ENCODE measurements at regions not wholly inside any gene's neighbourhood (a gene's known extent, or its start where the extent isn't known, plus 50 kb on each side); places are given as distances from the start of the nearest gene placed in this dataset.

GRCh38 chr19:30151081-30151480 is 209.0 kb downstream of the URI1 start:
- no peak overlapping the region for H3K4me3 ChIP-seq (ENCODE audit: control insufficient read depth, low read depth, low read length)
- DNase-seq (ENCODE audit: low read depth) = no peak
- TF ChIP-seq CTCF (IDR thresholded peaks at IDR 0.05; ENCODE audit: control insufficient read depth, insufficient read depth, low read depth, low read length, missing control alignments) = no peak

GRCh38 chr19:30152510-30153291 is 210.7 kb downstream of the URI1 start:
- H3K4me3 ChIP-seq (ENCODE audit: control insufficient read depth, low read depth, low read length) = no peak overlapping the region
- no peak for DNase-seq (ENCODE audit: low read depth)
- no peak for TF ChIP-seq CTCF (IDR thresholded peaks at IDR 0.05; ENCODE audit: control insufficient read depth, insufficient read depth, low read depth, low read length, missing control alignments)

- no peak for TF ChIP-seq CTCF (IDR thresholded peaks at IDR 0.05; ENCODE audit: control insufficient read depth, insufficient read depth, low read depth, low read length, missing control alignments)
- DNase-seq (ENCODE audit: low read depth) = no peak
- no peak overlapping the region for H3K4me3 ChIP-seq (ENCODE audit: control insufficient read depth, low read depth, low read length)
These were observed 211.5 kb downstream of the URI1 start for GRCh38 chr19:30153326-30154210.

- TF ChIP-seq CTCF (IDR thresholded peaks at IDR 0.05; ENCODE audit: control insufficient read depth, insufficient read depth, low read depth, low read length, missing control alignments) = no peak
- H3K4me3 ChIP-seq (ENCODE audit: control insufficient read depth, low read depth, low read length) = no peak overlapping the region
- DNase-seq (ENCODE audit: low read depth) = no peak
These were observed 212.4 kb downstream of the URI1 start for GRCh38 chr19:30154410-30154809.

GRCh38 chr19:30155381-30156200 is 213.6 kb downstream of the URI1 start:
- no peak for TF ChIP-seq CTCF (IDR thresholded peaks at IDR 0.05; ENCODE audit: control insufficient read depth, insufficient read depth, low read depth, low read length, missing control alignments)

DNA sequence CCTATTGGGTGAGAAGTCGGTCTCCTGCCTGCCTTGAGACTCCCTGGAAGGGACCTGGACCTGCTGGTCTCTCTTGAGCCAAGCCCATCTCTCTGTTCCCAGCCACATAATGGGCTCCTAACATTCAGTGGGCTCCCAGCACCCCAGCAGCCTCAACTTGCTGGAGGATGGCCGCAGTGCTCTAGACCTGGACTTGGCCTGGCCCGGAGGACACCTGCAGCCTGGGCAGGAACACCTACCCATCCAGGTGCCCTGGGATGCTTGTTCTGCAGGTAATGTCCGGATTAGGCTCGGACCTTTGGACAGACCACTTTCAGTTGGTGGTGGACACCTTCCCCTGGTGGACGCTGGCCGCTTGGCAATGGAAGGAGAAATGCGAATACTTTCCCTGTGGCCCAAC is 214.6 kb downstream of the URI1 start:
- TF ChIP-seq CTCF (IDR thresholded peaks at IDR 0.05; ENCODE audit: control insufficient read depth, insufficient read depth, low read depth, low read length, missing control alignments) = no peak

More at GRCh38 chr19:30155381-30156200, 213.6 kb downstream of the URI1 start:
- no peak overlapping the region for H3K4me3 ChIP-seq (ENCODE audit: control insufficient read depth, low read depth, low read length)
- no peak for DNase-seq (ENCODE audit: low read depth)

More for the DNA sequence above, 214.6 kb downstream of the URI1 start:
- H3K4me3 ChIP-seq (ENCODE audit: control insufficient read depth, low read depth, low read length) = no peak overlapping the region
- no peak for DNase-seq (ENCODE audit: low read depth)
